Transverse colon (tissue), 4 donors: ENCODE measurements at regions not wholly inside any gene's neighbourhood (a gene's known extent, or its start where the extent isn't known, plus 50 kb on each side); places are given as distances from the start of the nearest gene placed in this dataset.

Experiments
- DNase-seq: peaks from one replicate; pipeline ENCODE4 v3.0.0-alpha.2; 2019
- H3K27ac ChIP-seq, 4 donors: fragments of 200-600 bp; sonication (generic); 2 replicates each; pipeline ENCODE4 v1.5.1; 2016 to 2018; ENCODE audit warnings: inconsistent platforms in 4 of 4
- H3K27me3 ChIP-seq: fragments of 200-600 bp; sonication (generic); 2 replicates; pipeline ENCODE4 v1.5.1; 2017; ENCODE audit warnings: inconsistent platforms
- H3K36me3 ChIP-seq, 4 donors: fragments of 200-600 bp; sonication (generic); 2 replicates each; pipeline ENCODE4 v1.5.1; 2017 to 2019; ENCODE audit warnings: inconsistent platforms in 4 of 4
- H3K4me1 ChIP-seq, 4 donors: fragments of 200-600 bp; sonication (generic); 2 replicates each; pipeline ENCODE4 v1.5.1; 2017 to 2020; ENCODE audit warnings: inconsistent platforms in 4 of 4
- H3K4me3 ChIP-seq, 4 donors: fragments of 200-600 bp; sonication (generic); 1 replicate in 1 of 4; 2 replicates in 3 of 4; pipeline versions ENCODE4 v1.5.1 to v1.6.1; 2017 to 2019; ENCODE audit warnings: inconsistent platforms in 4 of 4
- H3K9me3 ChIP-seq, 2 donors: fragments of 200-600 bp; sonication (generic); 2 replicates each; pipeline ENCODE4 v1.5.1; 2017 to 2019; ENCODE audit warnings: inconsistent platforms in 2 of 2
- CTCF ChIP-seq, 5 experiments: fragments of 200-600 bp in 3 of 5; fragments of 450-650 bp in 2 of 5; sonication (generic) in 3 of 5; IDR thresholded peaks; 1 replicate in 2 of 5; 2 replicates in 3 of 5; pipeline ENCODE4 v1.5.1; 2016 to 2017; ENCODE audit warnings: antibody characterized with exemption in 5 of 5, inconsistent platforms in 3 of 5, mild to moderate bottlenecking in 2 of 5, moderate library complexity in 1 of 5
- EP300 ChIP-seq: sonication (generic); formaldehyde crosslinking; IDR thresholded peaks from one replicate; pipeline ENCODE4 v1.6.1; 2017; ENCODE audit warnings: antibody characterized with exemption, low read depth
- POLR2A ChIP-seq: fragments of 450-650 bp; IDR thresholded peaks from one replicate; pipeline ENCODE4 v1.6.1; 2016; ENCODE audit warnings: antibody characterized with exemption, mild to moderate bottlenecking, moderate library complexity
- POLR2AphosphoS5 ChIP-seq, 3 donors: sonication (generic); formaldehyde crosslinking; IDR thresholded peaks; one replicate each; pipeline ENCODE4 v1.6.1; 2016; ENCODE audit warnings: antibody characterized with exemption in 3 of 3
- WGBS, 2 donors: methylation state at CpG; one replicate each; pipeline ENCODE4 v1.1.5; 2018; ENCODE audit warnings: low coverage in 1 of 2; 5-methylcytosine and 5-hydroxymethylcytosine counted together
- in situ Hi-C, 4 donors: fragments of 200-750 bp; cut with MboI; loops; one replicate each; pipeline versions ENCODE4 v1.15.0 to v1.15.1; 2017; ENCODE audit warnings: low sequenced_read_pairs in 3 of 4, low pct_ligation_motif_present in 1 of 4, low pct_unique_long_range_greater_than_20kb in 1 of 4
- intact Hi-C: fragments of 100-400 bp; cut with DNase I; formaldehyde crosslinking; loops from one replicate; pipeline ENCODE4 v1.15.1; 2023; ENCODE audit warnings: low total_unique reads

GRCh38 chr1:37309574-37309973 lies 164.8 kb upstream of the ZC3H12A start:
- 85% methylated on average over 3 of the region's 3 CpGs; no CpG with 5 or more reads in 1 of the 2 donors for WGBS, 2 donors
- intact Hi-C loops = no loop called here
- Histone ChIP-seq H3K36me3 (no peaks in the 10 kb centered on the region), H3K4me3 (no peak overlapping the region), H3K4me1 (no peaks in the 10 kb centered on the region), H3K27me3 (peaks cover 26% of the 10 kb centered on the region), H3K27ac (no peak overlapping the region), H3K9me3 (no peaks in the 10 kb centered on the region)
- TF ChIP-seq POLR2A (no peak), POLR2AphosphoS5 (IDR thresholded peaks at IDR 0.05) (no peak), EP300 (no peak), CTCF (IDR thresholded peaks at IDR 0.05) (no peak)
- DNase-seq = no peak
- in situ Hi-C loops = no loop called here

GRCh38 chr1:37310064-37310463 lies 164.3 kb upstream of the ZC3H12A start:
- TF ChIP-seq POLR2A (no peak), POLR2AphosphoS5 (IDR thresholded peaks at IDR 0.05) (no peak), EP300 (no peak), CTCF (IDR thresholded peaks at IDR 0.05) (no peak)
- Histone ChIP-seq H3K27ac (no peak overlapping the region), H3K27me3 (peaks cover 30% of the 10 kb centered on the region), H3K9me3 (no peaks in the 10 kb centered on the region), H3K4me1 (no peaks in the 10 kb centered on the region), H3K4me3 (no peak overlapping the region), H3K36me3 (no peaks in the 10 kb centered on the region)
- DNase-seq = no peak
- intact Hi-C loops = no loop called here
- WGBS, 2 donors = 81% methylated on average over 13 of the region's 13 CpGs; no CpG with 5 or more reads in 1 of the 2 donors
- in situ Hi-C loops = no loop called here

GRCh38 chr1:37315371-37315846 lies 159.0 kb upstream of the ZC3H12A start:
- DNase-seq = no peak
- 24 to 36% methylated on average over 4 of the region's 4 CpGs for WGBS, 2 donors
- in situ Hi-C loops = no loop called here
- H3K4me1 ChIP-seq = peaks cover 0 to 5% (median 0%) of the 10 kb centered on the region in 4 donors
- peaks cover 72% of the 10 kb centered on the region for H3K27me3 ChIP-seq
- TF ChIP-seq CTCF (IDR thresholded peaks at IDR 0.05) (no peak), POLR2A (no peak), POLR2AphosphoS5 (IDR thresholded peaks at IDR 0.05) (no peak), EP300 (no peak)
- intact Hi-C loops = no loop called here
- H3K36me3 ChIP-seq = no peaks in the 10 kb centered on the region
- no peak overlapping the region for H3K27ac ChIP-seq
- H3K9me3 ChIP-seq = no peaks in the 10 kb centered on the region
- H3K4me3 ChIP-seq = no peak overlapping the region

GRCh38 chr1:37317870-37318467 lies 156.4 kb upstream of the ZC3H12A start:
- in situ Hi-C loops (no loop called here), intact Hi-C loops (no loop called here)
- peaks cover 60% of the 10 kb centered on the region for H3K27me3 ChIP-seq
- DNase-seq = no peak
- H3K4me1 ChIP-seq = peaks cover 0 to 5% (median 0%) of the 10 kb centered on the region in 4 donors
- WGBS, 2 donors = 28 to 40% methylated on average over 2 to 35 of the region's 35 CpGs
- TF ChIP-seq CTCF (IDR thresholded peaks at IDR 0.05) (no peak), POLR2A (no peak), EP300 (no peak), POLR2AphosphoS5 (IDR thresholded peaks at IDR 0.05) (no peak)
- H3K36me3 ChIP-seq = no peaks in the 10 kb centered on the region
- no peak overlapping the region for H3K4me3 ChIP-seq
- no peak overlapping the region for H3K27ac ChIP-seq
- H3K9me3 ChIP-seq = no peaks in the 10 kb centered on the region
